Astrocyte (in vitro differentiated cells and primary cell): ENCODE measurements at regions not wholly inside any gene's neighbourhood (a gene's known extent, or its start where the extent isn't known, plus 50 kb on each side); places are given as distances from the start of the nearest gene placed in this dataset.

Experiments
- DNase-seq: peaks from one replicate; pipeline ENCODE4 v3.0.0-alpha.2; 2010; ENCODE audit warnings: low read depth
- FAIRE-seq: peaks from 2 replicates; lab custom pipeline; 2011; peaks lifted over from hg19 to GRCh38; lab: Jason Lieb, UNC
- H2AFZ ChIP-seq: 2 replicates; pipeline ENCODE4 v1.6.0; 2012; ENCODE audit warnings: low read depth, low read length, inconsistent platforms
- H3K27ac ChIP-seq: 2 replicates; pipeline ENCODE4 v1.5.1; 2011; ENCODE audit warnings: low read depth, low read length, inconsistent platforms
- H3K27me3 ChIP-seq: 2 replicates; pipeline ENCODE4 v1.6.0; 2011; ENCODE audit warnings: low read length, inconsistent platforms; ENCODE audit not compliant: insufficient read depth
- H3K36me3 ChIP-seq: 2 replicates; pipeline ENCODE4 v1.5.1; 2011; ENCODE audit warnings: low read length, inconsistent platforms; ENCODE audit not compliant: insufficient read depth
- H3K4me1 ChIP-seq: 2 replicates; pipeline ENCODE4 v1.5.1; 2011; ENCODE audit warnings: low read length, inconsistent platforms; ENCODE audit not compliant: insufficient read depth
- H3K4me2 ChIP-seq: 2 replicates; pipeline ENCODE4 v1.6.0; 2012; ENCODE audit warnings: low read length, inconsistent platforms
- H3K4me3 ChIP-seq: 2 replicates; pipeline ENCODE4 v1.5.1; 2011; ENCODE audit warnings: low read depth, mild to moderate bottlenecking, low read length, inconsistent platforms; ENCODE audit not compliant: insufficient read depth
- H3K79me2 ChIP-seq: 2 replicates; pipeline ENCODE4 v1.6.0; 2012; ENCODE audit warnings: mild to moderate bottlenecking, low read length, inconsistent platforms; ENCODE audit not compliant: insufficient read depth
- H3K9ac ChIP-seq: 2 replicates; pipeline ENCODE4 v1.6.0; 2012; ENCODE audit warnings: mild to moderate bottlenecking, low read length, inconsistent platforms
- H3K9me3 ChIP-seq: 2 replicates; pipeline ENCODE4 v1.5.1; 2012; ENCODE audit warnings: low read depth, mild to moderate bottlenecking, low read length, inconsistent platforms; ENCODE audit not compliant: insufficient read depth
- H4K20me1 ChIP-seq: 2 replicates; pipeline ENCODE4 v1.6.0; 2012; ENCODE audit warnings: low read length, inconsistent platforms; ENCODE audit not compliant: insufficient read depth
- H3K27ac Mint-ChIP-seq: one replicate; pipeline ENCODE4 v1.8.0; 2021; ENCODE audit warnings: mild to moderate bottlenecking, mixed read lengths; ENCODE audit not compliant: unreplicated experiment
- H3K27me3 Mint-ChIP-seq: one replicate; pipeline ENCODE4 v1.8.0; 2021; ENCODE audit warnings: low read depth, mixed read lengths; ENCODE audit not compliant: unreplicated experiment
- H3K36me3 Mint-ChIP-seq: one replicate; pipeline ENCODE4 v1.8.0; 2021; ENCODE audit warnings: low read depth, mixed read lengths; ENCODE audit not compliant: unreplicated experiment
- H3K4me1 Mint-ChIP-seq: one replicate; pipeline ENCODE4 v1.8.0; 2021; ENCODE audit warnings: low read depth, mixed read lengths; ENCODE audit not compliant: unreplicated experiment
- H3K4me3 Mint-ChIP-seq: one replicate; pipeline ENCODE4 v1.8.0; 2021; ENCODE audit warnings: mild to moderate bottlenecking, moderate library complexity, mixed read lengths; ENCODE audit not compliant: unreplicated experiment
- H3K9me3 Mint-ChIP-seq: one replicate; pipeline ENCODE4 v1.8.0; 2021; ENCODE audit warnings: mild to moderate bottlenecking, mixed read lengths; ENCODE audit not compliant: unreplicated experiment
- CTCF ChIP-seq: IDR thresholded peaks from 2 replicates; pipeline ENCODE4 v1.5.1; 2011; ENCODE audit warnings: low read depth, mild to moderate bottlenecking, inconsistent platforms, low read length, moderate library complexity; ENCODE audit not compliant: insufficient read depth
- EZH2 ChIP-seq: IDR thresholded peaks from 2 replicates; pipeline ENCODE4 v1.6.1; 2012; ENCODE audit warnings: mild to moderate bottlenecking, low read length, inconsistent platforms; ENCODE audit not compliant: insufficient read depth

- no peaks in the 10 kb centered on the region for H3K27me3 ChIP-seq
- no peaks in the 10 kb centered on the region for H3K9me3 ChIP-seq
- no peak overlapping the region for H3K4me3 ChIP-seq
- Mint-ChIP-seq H3K9me3 (no peaks in the 10 kb centered on the region), H3K36me3 (no peaks in the 10 kb centered on the region), H3K4me1 (peaks cover 1% of the 10 kb centered on the region), H3K27ac (no peak overlapping the region), H3K4me3 (no peak overlapping the region), H3K27me3 (peaks cover 3% of the 10 kb centered on the region)
- DNase-seq (no peak), FAIRE-seq (no peak)
- no peaks in the 10 kb centered on the region for H4K20me1 ChIP-seq
- no peaks in the 10 kb centered on the region for H3K36me3 ChIP-seq
- H3K9ac ChIP-seq: no peak overlapping the region
- H3K4me1 ChIP-seq: no peaks in the 10 kb centered on the region
- H2AFZ ChIP-seq: no peak overlapping the region
- TF ChIP-seq CTCF (no peak), EZH2 (no peak)
- no peak overlapping the region for H3K27ac ChIP-seq
- no peaks in the 10 kb centered on the region for H3K79me2 ChIP-seq
- no peak overlapping the region for H3K4me2 ChIP-seq
Measured at GRCh38 chr15:61681676-61682075, 378.6 kb downstream of the VPS13C start.

GRCh38 chr15:61681038-61681418 is 379.2 kb downstream of the VPS13C start:
- H3K27ac ChIP-seq: no peak overlapping the region
- Mint-ChIP-seq H3K27me3 (no peaks in the 10 kb centered on the region), H3K27ac (no peak overlapping the region), H3K9me3 (no peaks in the 10 kb centered on the region), H3K4me3 (no peak overlapping the region), H3K36me3 (no peaks in the 10 kb centered on the region), H3K4me1 (peaks cover 1% of the 10 kb centered on the region)
- TF ChIP-seq CTCF (no peak), EZH2 (no peak)
- no peaks in the 10 kb centered on the region for H3K36me3 ChIP-seq
- H3K79me2 ChIP-seq: no peaks in the 10 kb centered on the region
- no peak overlapping the region for H3K4me3 ChIP-seq
- no peak overlapping the region for H3K4me2 ChIP-seq
- H3K9me3 ChIP-seq: no peaks in the 10 kb centered on the region
- no peaks in the 10 kb centered on the region for H4K20me1 ChIP-seq
- no peaks in the 10 kb centered on the region for H3K27me3 ChIP-seq
- FAIRE-seq (no peak), DNase-seq (no peak)
- no peak overlapping the region for H3K9ac ChIP-seq
- no peaks in the 10 kb centered on the region for H3K4me1 ChIP-seq
- no peak overlapping the region for H2AFZ ChIP-seq

DNA sequence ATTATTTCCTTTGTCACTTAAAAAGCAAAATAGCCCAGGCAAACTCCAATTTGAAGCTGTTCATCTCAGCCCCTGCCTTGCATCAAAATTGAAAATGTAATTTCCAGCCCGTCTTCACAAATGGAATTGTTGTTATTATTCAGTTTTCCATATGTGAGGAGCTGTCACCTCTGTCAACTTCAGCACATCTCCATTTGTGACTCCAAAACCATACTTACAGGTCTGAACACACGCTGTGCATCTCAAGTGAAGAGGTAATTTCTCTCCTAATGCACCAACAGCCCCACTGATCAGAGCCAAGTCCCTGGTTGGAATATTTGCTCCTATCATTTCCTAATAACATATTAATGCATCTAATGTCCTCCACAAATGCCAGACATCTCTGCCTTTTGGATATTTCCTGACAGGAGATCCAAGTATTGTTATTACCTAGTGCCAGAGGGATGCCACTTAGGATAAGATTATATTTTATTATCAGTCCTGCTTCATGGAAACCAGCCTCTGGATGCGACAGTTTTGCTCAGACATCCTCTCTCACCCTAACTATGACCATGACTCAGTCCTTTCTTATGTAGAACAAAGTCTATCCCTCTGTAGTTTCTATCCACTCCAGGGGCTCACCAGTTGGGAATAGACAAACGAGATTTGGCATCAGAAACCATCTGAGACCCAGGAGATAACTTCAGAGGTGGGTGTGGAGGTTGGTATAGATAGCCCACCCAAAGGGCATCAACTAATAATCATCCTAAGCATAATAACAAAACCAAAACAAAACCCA is 379.8 kb downstream of the VPS13C start:
- TF ChIP-seq CTCF (no peak), EZH2 (no peak)
- Histone ChIP-seq H3K79me2 (no peaks in the 10 kb centered on the region), H3K9me3 (no peaks in the 10 kb centered on the region), H2AFZ (no peak overlapping the region), H3K4me1 (no peaks in the 10 kb centered on the region), H3K4me3 (no peak overlapping the region), H3K27me3 (no peaks in the 10 kb centered on the region), H4K20me1 (no peaks in the 10 kb centered on the region), H3K27ac (no peak overlapping the region), H3K36me3 (no peaks in the 10 kb centered on the region), H3K9ac (no peak overlapping the region), H3K4me2 (no peak overlapping the region)
- no peaks in the 10 kb centered on the region for H3K9me3 Mint-ChIP-seq
- no peak overlapping the region for H3K27ac Mint-ChIP-seq
- no peaks in the 10 kb centered on the region for H3K27me3 Mint-ChIP-seq
- H3K4me1 Mint-ChIP-seq: peaks cover 1% of the 10 kb centered on the region
- FAIRE-seq (no peak), DNase-seq (no peak)
- H3K4me3 Mint-ChIP-seq: no peak overlapping the region
- H3K36me3 Mint-ChIP-seq: no peaks in the 10 kb centered on the region
